GM18505 (cell line): ENCODE measurements at regions not wholly inside any gene's neighbourhood (a gene's known extent, or its start where the extent isn't known, plus 50 kb on each side); places are given as distances from the start of the nearest gene placed in this dataset.
"Not testable (repeated sequence)": the region's sequence is repeated elsewhere in the genome, so short reads cannot be mapped to it uniquely, and the experiment has no call there.

Experiments used
- ATAC-seq: cut with Tn5 transposase; IDR thresholded peaks from one replicate; pipeline ENCODE4 v1.9.1; 2021; ENCODE audit not compliant: unreplicated experiment
- POLR2A ChIP-seq: IDR thresholded peaks from 4 replicates; pipeline ENCODE4 v1.6.1; 2011; ENCODE audit warnings: borderline replicate concordance; ENCODE audit not compliant: insufficient read depth, insufficient read length; ENCODE audit errors: extremely low read depth

GRCh38 chr9:105004466-105005090 lies 76.6 kb upstream of the ABCA1 start:
- TF ChIP-seq POLR2A = no peak
- ATAC-seq = no peak

GRCh38 chr9:105005186-105005585 lies 77.2 kb upstream of the ABCA1 start:
- no peak for ATAC-seq
- no peak for TF ChIP-seq POLR2A

- no peak for TF ChIP-seq POLR2A
- ATAC-seq = no peak
These were observed 78.6 kb upstream of the ABCA1 start for GRCh38 chr9:105006514-105006913.

GRCh38 chr9:105007143-105007542 lies 79.2 kb upstream of the ABCA1 start:
- no peak for ATAC-seq
- no peak for TF ChIP-seq POLR2A

- ATAC-seq = not testable (repeated sequence)
These were observed 82.1 kb upstream of the ABCA1 start for GRCh38 chr9:105010089-105010488.

GRCh38 chr9:105021917-105022316 lies 94.0 kb upstream of the ABCA1 start:
- TF ChIP-seq POLR2A = no peak
- ATAC-seq = no peak

- not testable (repeated sequence) for ATAC-seq
These were observed 94.6 kb upstream of the ABCA1 start for GRCh38 chr9:105022545-105022944.

- no peak for ATAC-seq
- no peak for TF ChIP-seq POLR2A
These were observed 95.8 kb upstream of the ABCA1 start for GRCh38 chr9:105023788-105024187.

- TF ChIP-seq POLR2A = no peak
- ATAC-seq = no peak
These were observed 96.6 kb upstream of the ABCA1 start for GRCh38 chr9:105024529-105024928.

GRCh38 chr9:105026451-105026850 lies 98.5 kb upstream of the ABCA1 start:
- no peak for TF ChIP-seq POLR2A
- ATAC-seq = no peak

- ATAC-seq = no peak
- no peak for TF ChIP-seq POLR2A
These were observed 99.1 kb upstream of the ABCA1 start for GRCh38 chr9:105027084-105027483.

- no peak for ATAC-seq
- TF ChIP-seq POLR2A = no peak
These were observed 102.3 kb upstream of the ABCA1 start for GRCh38 chr9:105030285-105030684.

GRCh38 chr9:105037139-105037538 lies 109.2 kb upstream of the ABCA1 start:
- no peak for ATAC-seq
- TF ChIP-seq POLR2A = no peak

GRCh38 chr9:105038051-105038450 lies 110.1 kb upstream of the ABCA1 start:
- TF ChIP-seq POLR2A = no peak
- ATAC-seq = no peak

GRCh38 chr9:105039175-105039799 lies 111.3 kb upstream of the ABCA1 start:
- TF ChIP-seq POLR2A = no peak

GRCh38 chr9:105043370-105043936 lies 115.5 kb upstream of the ABCA1 start:
- no peak for TF ChIP-seq POLR2A
- ATAC-seq = no peak

More at GRCh38 chr9:105039175-105039799, 111.3 kb upstream of the ABCA1 start:
- ATAC-seq = no peak
